ENCODE measurements at regions not wholly inside any gene's neighbourhood (a gene's known extent, or its start where the extent isn't known, plus 50 kb on each side); places are given as distances from the start of the nearest gene placed in this dataset.

GRCh38 chr18:11284811-11285210 lies 135.4 kb upstream of the PIEZO2 start:
- TF ChIP-seq POLR2AphosphoS5 (IDR thresholded peaks at IDR 0.05; ENCODE audit: low read depth, low read length) (no peak), ZNF121 (CRISPR knock-in tag; IDR thresholded peaks at IDR 0.05) (no peak), TAF1 (CRISPR knock-in tag; IDR thresholded peaks at IDR 0.05) (no peak), GZF1 (CRISPR knock-in tag; IDR thresholded peaks at IDR 0.05) (no peak)
- TF ChIP-seq, protein P1, sequence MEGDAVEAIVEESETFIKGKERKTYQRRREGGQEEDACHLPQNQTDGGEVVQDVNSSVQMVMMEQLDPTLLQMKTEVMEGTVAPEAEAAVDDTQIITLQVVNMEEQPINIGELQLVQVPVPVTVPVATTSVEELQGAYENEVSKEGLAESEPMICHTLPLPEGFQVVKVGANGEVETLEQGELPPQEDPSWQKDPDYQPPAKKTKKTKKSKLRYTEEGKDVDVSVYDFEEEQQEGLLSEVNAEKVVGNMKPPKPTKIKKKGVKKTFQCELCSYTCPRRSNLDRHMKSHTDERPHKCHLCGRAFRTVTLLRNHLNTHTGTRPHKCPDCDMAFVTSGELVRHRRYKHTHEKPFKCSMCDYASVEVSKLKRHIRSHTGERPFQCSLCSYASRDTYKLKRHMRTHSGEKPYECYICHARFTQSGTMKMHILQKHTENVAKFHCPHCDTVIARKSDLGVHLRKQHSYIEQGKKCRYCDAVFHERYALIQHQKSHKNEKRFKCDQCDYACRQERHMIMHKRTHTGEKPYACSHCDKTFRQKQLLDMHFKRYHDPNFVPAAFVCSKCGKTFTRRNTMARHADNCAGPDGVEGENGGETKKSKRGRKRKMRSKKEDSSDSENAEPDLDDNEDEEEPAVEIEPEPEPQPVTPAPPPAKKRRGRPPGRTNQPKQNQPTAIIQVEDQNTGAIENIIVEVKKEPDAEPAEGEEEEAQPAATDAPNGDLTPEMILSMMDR (CRISPR knock-in tag; IDR thresholded peaks at IDR 0.05) = no peak
